ENCODE measurements at regions not wholly inside any gene's neighbourhood (a gene's known extent, or its start where the extent isn't known, plus 50 kb on each side); places are given as distances from the start of the nearest gene placed in this dataset.

- DNase-seq (ENCODE audit: low read depth) = no peak
- no peak for TF ChIP-seq CTCF (IDR thresholded peaks at IDR 0.05; ENCODE audit: insufficient read depth, low read depth, low read length)
These were observed 83.1 kb upstream of the VCX start for GRCh38 chrX:7759830-7760229.

GRCh38 chrX:7746856-7747255 is 96.1 kb upstream of the VCX start:
- no peak for TF ChIP-seq CTCF (IDR thresholded peaks at IDR 0.05; ENCODE audit: insufficient read depth, low read depth, low read length)
- H3K4me3 ChIP-seq (ENCODE audit: low read depth, low read length) = no peak overlapping the region
- peak; percentile 23 for DNase-seq (ENCODE audit: low read depth)

More at GRCh38 chrX:7759830-7760229, 83.1 kb upstream of the VCX start:
- H3K4me3 ChIP-seq (ENCODE audit: low read depth, low read length) = no peak overlapping the region

GRCh38 chrX:7730071-7730470 is 112.9 kb upstream of the VCX start:
- H3K4me3 ChIP-seq (ENCODE audit: low read depth, low read length) = no peak overlapping the region
- DNase-seq (ENCODE audit: low read depth) = peak; percentile 5
- no peak for TF ChIP-seq CTCF (IDR thresholded peaks at IDR 0.05; ENCODE audit: insufficient read depth, low read depth, low read length)

GRCh38 chrX:7720519-7720918 is 122.5 kb upstream of the VCX start:
- no peak for DNase-seq (ENCODE audit: low read depth)
- TF ChIP-seq CTCF (IDR thresholded peaks at IDR 0.05; ENCODE audit: insufficient read depth, low read depth, low read length) = no peak
- H3K4me3 ChIP-seq (ENCODE audit: low read depth, low read length) = no peak overlapping the region

GRCh38 chrX:7714351-7714750 is 128.6 kb upstream of the VCX start:
- DNase-seq (ENCODE audit: low read depth) = no peak
- no peak overlapping the region for H3K4me3 ChIP-seq (ENCODE audit: low read depth, low read length)
- TF ChIP-seq CTCF (IDR thresholded peaks at IDR 0.05; ENCODE audit: insufficient read depth, low read depth, low read length) = no peak

GRCh38 chrX:7711167-7711566 is 131.8 kb upstream of the VCX start:
- no peak for DNase-seq (ENCODE audit: low read depth)
- no peak overlapping the region for H3K4me3 ChIP-seq (ENCODE audit: low read depth, low read length)
- no peak for TF ChIP-seq CTCF (IDR thresholded peaks at IDR 0.05; ENCODE audit: insufficient read depth, low read depth, low read length)

GRCh38 chrX:7709845-7710244 is 133.1 kb upstream of the VCX start:
- DNase-seq (ENCODE audit: low read depth) = no peak
- no peak for TF ChIP-seq CTCF (IDR thresholded peaks at IDR 0.05; ENCODE audit: insufficient read depth, low read depth, low read length)
- no peak overlapping the region for H3K4me3 ChIP-seq (ENCODE audit: low read depth, low read length)

All from fibroblast of villous mesenchyme (primary cell).